Endometrium (tissue), 2 donors: ENCODE measurements at regions not wholly inside any gene's neighbourhood (a gene's known extent, or its start where the extent isn't known, plus 50 kb on each side); places are given as distances from the start of the nearest gene placed in this dataset.

Experiments used
- FAIRE-seq: peaks from 2 replicates; lab custom pipeline; 2012; peaks lifted over from hg19 to GRCh38; lab: Jason Lieb, UNC
- donor health status: control.
- donor health status: control.

- FAIRE-seq, result no peak
These were observed 450.4 kb upstream of the CTNND2 start for GRCh38 chr5:12354686-12355085.

- no peak for FAIRE-seq
These were observed 439.3 kb upstream of the CTNND2 start for GRCh38 chr5:12343558-12343957.

GRCh38 chr5:12335938-12336337, 431.7 kb upstream of the CTNND2 start:
- FAIRE-seq, result no peak

GRCh38 chr5:12332480-12332879, 428.2 kb upstream of the CTNND2 start:
- FAIRE-seq, result no peak

- FAIRE-seq, result no peak
These were observed 426.8 kb upstream of the CTNND2 start for GRCh38 chr5:12330993-12331588.

GRCh38 chr5:12330381-12330780, 426.1 kb upstream of the CTNND2 start:
- no peak for FAIRE-seq

GRCh38 chr5:12323637-12324229, 419.5 kb upstream of the CTNND2 start:
- no peak for FAIRE-seq

GRCh38 chr5:12322042-12322441, 417.8 kb upstream of the CTNND2 start:
- FAIRE-seq, result no peak

- FAIRE-seq, result no peak
These were observed 416.1 kb upstream of the CTNND2 start for GRCh38 chr5:12320331-12320730.

- FAIRE-seq, result no peak
These were observed 412.6 kb upstream of the CTNND2 start for GRCh38 chr5:12316812-12317211.

- no peak for FAIRE-seq
These were observed 411.2 kb upstream of the CTNND2 start for GRCh38 chr5:12315461-12315860.

GRCh38 chr5:12313602-12314001, 409.4 kb upstream of the CTNND2 start:
- no peak for FAIRE-seq

GRCh38 chr5:12312343-12312742, 408.1 kb upstream of the CTNND2 start:
- no peak for FAIRE-seq

- no peak for FAIRE-seq
These were observed 389.9 kb upstream of the CTNND2 start for GRCh38 chr5:12294151-12294550.

- FAIRE-seq, result no peak
These were observed 388.5 kb upstream of the CTNND2 start for GRCh38 chr5:12292610-12293204.

GRCh38 chr5:12284604-12285003, 380.4 kb upstream of the CTNND2 start:
- no peak for FAIRE-seq

- FAIRE-seq, result no peak
These were observed 373.4 kb upstream of the CTNND2 start for GRCh38 chr5:12277504-12278192.

- no peak for FAIRE-seq
These were observed 370.0 kb upstream of the CTNND2 start for GRCh38 chr5:12274236-12274635.

GRCh38 chr5:12272389-12272788, 368.1 kb upstream of the CTNND2 start:
- no peak for FAIRE-seq

GRCh38 chr5:12270914-12271313, 366.7 kb upstream of the CTNND2 start:
- FAIRE-seq, result no peak

GRCh38 chr5:12269164-12269563, 364.9 kb upstream of the CTNND2 start:
- no peak for FAIRE-seq

GRCh38 chr5:12258549-12258948, 354.3 kb upstream of the CTNND2 start:
- FAIRE-seq, result no peak

- no peak for FAIRE-seq
These were observed 346.2 kb upstream of the CTNND2 start for GRCh38 chr5:12250454-12250853.
